Cardiac septum (tissue), 1 donor: ENCODE measurements at regions not wholly inside any gene's neighbourhood (a gene's known extent, or its start where the extent isn't known, plus 50 kb on each side); places are given as distances from the start of the nearest gene placed in this dataset.

Source experiments
- DNase-seq: peaks from one replicate; pipeline ENCODE4 v3.0.0-alpha.2; 2020; ENCODE audit warnings: low spot score
- intact Hi-C: fragments of 100-400 bp; cut with DNase I; formaldehyde crosslinking; loops from one replicate; pipeline ENCODE4 v1.14.0; 2022
- donor health status: DM: no; HTN: no; CAD: no.

DNA sequence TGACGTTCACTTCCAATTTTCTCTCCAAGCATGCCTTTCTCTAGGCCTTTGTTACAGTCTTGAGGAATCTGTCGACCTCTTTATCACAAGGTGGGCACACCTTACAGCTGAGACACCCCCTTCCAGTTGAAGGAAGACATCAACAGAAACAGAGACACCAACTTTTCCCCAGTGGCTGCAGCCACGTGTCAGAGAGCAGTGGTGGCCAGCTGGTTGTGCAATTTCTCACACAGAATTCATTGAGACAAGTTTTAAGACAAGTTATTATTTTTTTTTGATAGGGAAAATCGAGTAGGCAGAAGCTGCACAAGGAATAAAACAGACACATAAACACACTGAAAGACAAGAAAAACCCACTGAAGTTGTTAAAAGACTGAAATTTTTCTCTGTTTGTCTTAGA lies 436.7 kb upstream of the MDFIC2 start:
- no peak for DNase-seq
- intact Hi-C loops: no loop called here

GRCh38 chr3:70748593-70748992 lies 436.2 kb upstream of the MDFIC2 start:
- DNase-seq: no peak

DNA sequence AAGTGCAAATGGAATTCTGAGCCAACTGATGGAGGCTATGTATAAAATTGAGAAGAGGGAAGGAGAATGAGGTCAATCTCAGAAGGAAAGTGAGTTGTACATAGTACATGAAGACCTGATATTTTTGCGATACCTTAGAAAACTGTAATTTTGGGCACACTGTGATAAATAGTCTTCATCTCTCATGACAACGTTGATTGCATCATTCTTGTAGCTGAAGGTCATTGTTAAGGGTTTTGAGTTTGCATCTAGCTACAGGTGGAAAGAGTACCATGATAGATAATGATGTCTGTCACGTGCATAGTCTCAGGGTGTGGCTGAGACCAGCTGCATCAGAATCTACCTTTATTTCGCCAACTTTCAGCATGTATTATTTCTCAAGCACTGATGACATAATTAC lies 435.4 kb upstream of the MDFIC2 start:
- intact Hi-C loops: no loop called here
- no peak for DNase-seq

More at GRCh38 chr3:70748593-70748992, 436.2 kb upstream of the MDFIC2 start:
- intact Hi-C loops: no loop called here

GRCh38 chr3:70744536-70744935 lies 432.1 kb upstream of the MDFIC2 start:
- DNase-seq: no peak
- intact Hi-C loops: no loop called here

DNA sequence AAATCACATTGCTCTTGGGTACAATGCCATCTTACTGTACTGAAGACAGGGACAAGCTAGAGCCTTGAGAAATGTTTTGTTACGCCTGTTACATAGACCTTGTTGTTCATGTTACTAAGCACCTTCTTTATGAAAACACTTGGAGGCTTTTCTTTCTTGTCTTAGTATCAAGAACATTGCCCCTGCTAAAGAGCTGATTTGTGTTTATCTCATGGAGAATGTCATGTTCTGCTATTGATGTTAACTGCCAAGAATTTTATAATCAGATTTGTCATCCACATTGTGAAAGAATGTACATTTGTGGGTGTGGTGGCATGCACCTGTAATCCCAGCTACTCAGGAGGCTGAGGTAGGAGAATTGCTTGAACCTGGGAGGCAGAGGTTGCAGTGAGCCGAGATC lies 431.3 kb upstream of the MDFIC2 start:
- no peak for DNase-seq
- intact Hi-C loops: no loop called here

DNA sequence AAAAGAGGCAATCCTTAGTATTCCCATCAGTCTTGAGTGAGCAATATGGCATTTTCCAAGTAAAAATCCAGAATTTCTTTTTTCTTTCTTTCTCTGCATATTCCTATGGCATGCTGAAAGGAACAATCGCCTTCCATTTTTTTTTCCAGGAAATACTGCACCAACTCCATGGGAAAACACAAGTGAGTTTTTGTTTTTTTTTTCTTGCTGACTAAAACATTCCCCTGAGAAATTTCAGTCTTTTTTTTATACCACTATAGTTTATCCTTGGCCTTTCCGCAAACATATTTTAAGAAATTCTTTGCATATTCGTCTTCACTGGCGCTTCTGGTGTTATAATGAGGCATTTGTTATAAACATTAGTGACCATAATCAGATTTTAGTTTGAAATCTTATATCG lies 429.6 kb upstream of the MDFIC2 start:
- DNase-seq: no peak
- intact Hi-C loops: no loop called here

DNA sequence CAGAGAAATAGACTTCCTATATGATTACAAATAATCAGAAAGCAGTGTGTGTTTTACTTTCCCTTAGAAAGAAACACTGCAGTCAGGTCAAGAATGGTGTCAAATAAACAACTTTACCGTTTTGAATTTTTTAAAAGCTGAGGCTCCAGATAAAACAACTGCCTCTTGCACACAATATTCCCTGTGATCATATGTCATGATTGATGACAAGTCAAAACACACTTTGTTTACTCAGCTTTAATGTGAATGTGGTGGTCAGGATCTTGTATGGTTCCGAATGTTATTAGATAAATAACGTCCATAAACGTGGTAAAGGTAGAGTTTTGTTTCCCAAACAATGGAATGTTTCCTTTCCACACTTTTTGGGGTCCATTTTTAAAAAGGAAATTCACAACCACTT lies 428.4 kb upstream of the MDFIC2 start:
- no peak for DNase-seq
- intact Hi-C loops: no loop called here

GRCh38 chr3:70740071-70740470 lies 427.6 kb upstream of the MDFIC2 start:
- DNase-seq: no peak
- intact Hi-C loops: no loop called here

DNA sequence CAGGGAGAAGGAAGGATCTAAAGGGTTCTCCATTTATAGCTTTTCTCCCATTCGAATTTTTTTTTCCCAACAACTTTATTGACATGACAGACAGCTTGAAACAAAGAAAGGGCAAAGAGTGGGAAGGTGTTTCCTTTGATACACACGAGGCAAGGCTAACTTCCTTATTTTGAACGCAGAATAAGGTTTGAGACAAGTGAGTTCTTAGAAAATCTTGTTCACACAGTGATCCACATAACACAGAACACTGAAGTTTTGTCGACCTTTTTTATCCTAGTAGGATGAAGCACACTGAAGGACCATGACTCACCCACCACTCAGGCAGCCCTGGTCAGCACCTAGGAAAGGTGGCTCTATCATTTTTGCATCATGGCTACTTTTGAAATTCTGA lies 425.8 kb upstream of the MDFIC2 start:
- DNase-seq: no peak
- intact Hi-C loops: no loop called here

DNA sequence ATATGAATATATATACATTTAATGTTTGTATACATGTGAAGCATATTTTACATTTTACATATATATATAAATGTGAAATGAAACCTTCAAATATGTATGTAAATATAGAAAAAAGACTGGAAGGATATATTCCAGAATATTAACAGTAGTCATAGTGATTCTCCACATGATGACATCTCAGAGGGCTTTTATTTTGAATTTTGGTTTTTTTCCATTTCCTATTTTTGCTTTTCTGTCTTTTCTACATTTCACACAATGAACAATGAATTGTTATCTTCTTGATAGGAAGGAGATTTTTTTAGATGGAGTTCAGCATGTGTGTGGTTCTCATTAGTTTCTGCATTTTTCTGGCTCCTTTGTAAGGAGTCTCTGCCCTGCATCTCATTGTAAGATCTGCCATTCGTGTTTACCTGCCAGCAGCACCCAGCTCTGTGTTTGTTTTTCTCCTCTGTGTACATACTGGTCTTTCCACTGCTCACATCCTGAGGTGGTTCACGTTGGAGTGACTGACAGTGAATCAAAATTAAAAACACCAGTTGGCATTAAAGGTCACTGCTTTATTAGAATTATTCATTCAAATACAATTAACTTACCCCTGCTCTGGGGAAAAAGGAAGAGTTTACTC lies 425.3 kb upstream of the MDFIC2 start:
- intact Hi-C loops: no loop called here
- no peak for DNase-seq

DNA sequence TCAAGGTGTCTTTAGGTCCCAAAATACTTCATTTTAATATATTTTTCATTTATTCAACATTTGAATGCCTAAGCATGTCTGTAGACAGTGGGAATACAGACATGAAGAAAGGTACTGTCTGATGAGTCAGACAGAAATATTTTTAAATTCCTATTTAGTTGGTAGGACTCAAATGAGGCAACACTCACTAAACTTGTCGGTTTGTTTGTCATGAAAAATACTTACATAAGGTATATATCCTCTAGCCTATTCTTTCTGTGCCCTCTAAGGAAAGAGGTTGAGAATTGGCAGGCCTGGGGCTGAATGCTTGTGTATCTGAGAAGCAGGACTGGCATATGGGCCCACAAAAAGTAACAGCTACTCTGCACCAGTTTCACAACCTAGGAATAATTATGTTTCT lies 423.6 kb upstream of the MDFIC2 start:
- intact Hi-C loops: no loop called here
- DNase-seq: no peak

DNA sequence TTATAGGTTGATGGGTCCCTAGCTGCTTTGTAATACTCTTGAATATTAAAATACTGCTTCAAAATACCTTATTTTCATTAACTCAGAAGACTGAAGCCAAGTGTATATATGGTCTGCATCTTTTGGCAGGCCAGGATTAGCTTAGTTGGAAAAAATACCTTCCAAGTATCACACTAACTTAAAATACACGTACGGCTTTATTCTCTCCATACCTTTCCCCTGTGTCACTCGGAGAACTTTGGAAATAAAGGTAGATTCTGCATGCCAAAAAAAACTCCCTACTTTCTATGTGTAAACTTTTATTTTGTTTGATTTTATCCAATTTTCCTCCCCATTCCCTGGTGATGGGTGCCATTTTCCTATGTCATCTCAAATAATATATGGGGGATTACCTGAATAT lies 422.3 kb upstream of the MDFIC2 start:
- intact Hi-C loops: no loop called here
- DNase-seq: no peak

GRCh38 chr3:70731046-70731445 lies 418.6 kb upstream of the MDFIC2 start:
- intact Hi-C loops: no loop called here

DNA sequence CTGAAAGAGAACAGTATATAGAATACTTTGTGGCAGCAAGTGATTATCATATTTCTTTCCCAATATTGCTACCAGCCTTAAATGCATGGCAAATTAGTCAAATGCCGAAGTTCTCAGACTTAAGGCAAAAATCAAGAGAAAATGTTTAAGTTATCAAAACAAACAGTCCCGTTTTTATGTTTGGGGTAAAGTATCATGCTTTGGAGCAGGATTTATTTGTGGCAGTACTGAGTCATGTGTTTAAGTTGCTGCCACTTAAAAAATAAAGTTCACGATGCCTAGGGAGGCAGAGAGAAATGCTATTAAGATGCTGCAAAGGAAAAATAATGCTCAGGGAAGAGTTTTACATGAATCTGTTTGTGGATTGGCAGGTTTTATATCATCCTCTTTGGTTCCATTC lies 417.4 kb upstream of the MDFIC2 start:
- DNase-seq: no peak
- intact Hi-C loops: loop anchor here (10.0 kb wide), 1 partner anchor 225 kb away; no protein-coding TSS in a partner anchor

More at GRCh38 chr3:70731046-70731445, 418.6 kb upstream of the MDFIC2 start:
- no peak for DNase-seq

DNA sequence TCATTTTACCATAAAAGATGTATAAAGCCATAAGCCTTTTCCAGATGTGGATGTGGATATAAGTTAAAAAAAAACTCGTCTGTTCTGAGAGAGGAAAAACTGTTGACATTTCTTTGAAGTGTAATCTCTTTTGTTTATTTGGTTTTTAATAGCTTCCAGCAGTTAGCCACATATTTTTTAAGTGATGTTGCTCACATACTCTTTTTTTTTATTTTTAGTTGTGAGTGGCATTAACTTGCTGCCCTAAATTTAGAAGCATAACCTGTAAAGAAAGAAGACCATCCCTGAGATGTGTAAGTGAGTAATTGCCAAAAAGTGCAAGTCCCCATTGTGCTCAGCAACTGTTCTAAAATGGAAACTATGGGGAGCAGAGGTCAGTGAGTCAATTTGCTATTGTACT lies 415.9 kb upstream of the MDFIC2 start:
- DNase-seq: no peak
- intact Hi-C loops: loop anchor here (10.0 kb wide), 1 partner anchor 226 kb away; no protein-coding TSS in a partner anchor

DNA sequence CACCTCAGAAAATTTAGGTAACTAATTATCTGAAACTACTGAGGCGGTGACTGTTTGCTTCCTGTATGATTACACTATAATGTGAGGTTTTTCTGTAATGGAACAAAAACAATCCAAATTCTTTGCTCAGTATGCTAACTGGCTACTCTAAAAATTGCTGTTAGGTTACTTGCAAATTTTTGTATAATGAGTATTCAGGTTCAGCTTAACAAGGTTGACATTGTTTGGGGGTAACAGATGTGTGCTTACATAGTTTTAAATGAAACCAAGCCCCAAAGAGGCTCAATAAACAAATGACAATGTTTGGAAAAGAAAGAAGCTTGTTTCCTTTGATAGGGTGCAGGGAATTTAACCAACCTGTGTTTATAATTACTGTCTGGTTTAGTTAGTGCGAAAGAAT lies 414.5 kb upstream of the MDFIC2 start:
- intact Hi-C loops: loop anchor here (10.0 kb wide), 1 partner anchor 228 kb away; no protein-coding TSS in a partner anchor
- no peak for DNase-seq

GRCh38 chr3:70726096-70726938 lies 413.9 kb upstream of the MDFIC2 start:
- intact Hi-C loops: loop anchor here (10.0 kb wide), 1 partner anchor 228 kb away; no protein-coding TSS in a partner anchor
- DNase-seq: no peak

GRCh38 chr3:70722018-70722417 lies 409.6 kb upstream of the MDFIC2 start:
- no peak for DNase-seq
- intact Hi-C loops: loop anchor here (10.0 kb wide), 1 partner anchor 233 kb away; no protein-coding TSS in a partner anchor

DNA sequence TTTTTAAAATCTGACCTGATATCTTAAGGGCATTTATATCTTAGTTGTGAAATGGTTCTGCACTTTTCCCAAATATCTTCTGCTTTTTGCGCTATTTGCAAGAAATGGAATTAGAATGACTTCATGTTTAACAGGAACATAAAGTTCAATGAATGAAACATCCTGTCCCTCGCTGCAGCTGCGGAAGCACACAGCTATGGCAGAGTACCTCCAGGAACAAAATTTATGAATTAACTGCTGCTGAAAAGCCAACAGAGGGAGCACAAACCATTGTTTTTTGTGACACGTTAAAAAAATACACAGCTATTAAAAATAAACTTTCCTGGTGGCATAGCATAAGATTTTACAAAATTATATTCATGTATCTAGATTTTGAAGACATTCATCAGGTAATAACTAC lies 404.4 kb upstream of the MDFIC2 start:
- intact Hi-C loops: loop anchor here (5.0 to 10.0 kb wide), 4 partner anchors 278 to 870 kb away; no protein-coding TSS in a partner anchor
- DNase-seq: no peak

DNA sequence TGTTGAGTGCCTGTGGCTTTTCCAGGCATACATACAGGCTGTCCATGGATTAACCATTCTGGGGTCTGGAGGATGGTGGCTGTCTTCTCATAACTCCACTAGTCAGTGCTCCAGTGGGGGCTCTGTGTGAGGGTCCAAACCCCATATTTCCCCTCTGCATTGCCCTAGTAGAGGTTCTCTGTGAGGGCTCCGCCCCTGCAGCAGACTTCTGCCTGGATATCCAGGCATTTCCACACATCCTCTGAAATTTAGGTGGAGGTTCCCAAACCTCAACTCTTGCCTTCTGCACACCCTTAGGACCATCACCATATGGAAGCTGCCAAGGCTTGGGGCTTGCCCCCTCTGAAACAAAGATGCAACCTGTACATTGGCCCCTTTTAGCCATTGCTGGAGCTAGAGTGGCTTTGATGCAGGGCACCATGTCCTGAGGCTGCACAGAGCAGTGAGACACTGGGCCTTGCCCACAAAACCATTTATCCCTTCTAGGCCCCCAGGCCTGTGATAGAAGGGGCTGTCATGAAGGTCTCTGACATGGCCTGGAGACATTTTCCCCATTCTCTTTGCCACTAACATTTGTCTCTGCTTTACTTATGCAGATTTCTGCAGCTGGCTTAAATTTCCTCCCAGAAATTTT lies 400.1 kb upstream of the MDFIC2 start:
- intact Hi-C loops: loop anchor here (10.0 kb wide), 1 partner anchor 282 kb away; no protein-coding TSS in a partner anchor
- DNase-seq: no peak
